Smooth muscle cell (in vitro differentiated cells): ENCODE measurements at regions not wholly inside any gene's neighbourhood (a gene's known extent, or its start where the extent isn't known, plus 50 kb on each side); places are given as distances from the start of the nearest gene placed in this dataset.

Experiments
- DNase-seq: peaks from one replicate; lab custom pipeline; 2025; ENCODE audit not compliant: unreplicated experiment; lab: John Stamatoyannopoulos, UW
- H2AFZ ChIP-seq: fragments of 200-600 bp; sonication (generic); 2 replicates; pipeline ENCODE4 v1.6.0; 2016; ENCODE audit warnings: antibody characterized with exemption, low read depth, mild to moderate bottlenecking
- H3F3A ChIP-seq: fragments of 200-600 bp; sonication (generic); 2 replicates; pipeline ENCODE4 v1.6.0; 2017; ENCODE audit warnings: antibody characterized with exemption, low read depth
- H3K27ac ChIP-seq: fragments of 200-600 bp; sonication (generic); 2 replicates; pipeline ENCODE4 v1.5.1; 2016; ENCODE audit warnings: low read depth, mild to moderate bottlenecking
- H3K27me3 ChIP-seq: fragments of 200-600 bp; sonication (generic); 2 replicates; pipeline ENCODE4 v1.6.1; 2016; ENCODE audit warnings: low read depth, mild to moderate bottlenecking
- H3K36me3 ChIP-seq: fragments of 200-600 bp; sonication (generic); 2 replicates; pipeline ENCODE4 v1.5.1; 2016; ENCODE audit warnings: low read depth
- H3K4me1 ChIP-seq: fragments of 200-600 bp; sonication (generic); 2 replicates; pipeline ENCODE4 v1.5.1; 2016; ENCODE audit warnings: low read depth
- H3K4me2 ChIP-seq: fragments of 200-600 bp; sonication (generic); 2 replicates; pipeline ENCODE4 v1.6.0; 2016; ENCODE audit warnings: mild to moderate bottlenecking
- H3K4me3 ChIP-seq: fragments of 200-600 bp; sonication (generic); 2 replicates; pipeline ENCODE4 v1.5.1; 2016; ENCODE audit warnings: mild to moderate bottlenecking
- H3K79me2 ChIP-seq: fragments of 200-600 bp; sonication (generic); 2 replicates; pipeline ENCODE4 v1.6.0; 2016; ENCODE audit warnings: low read depth, mild to moderate bottlenecking
- H3K9ac ChIP-seq: fragments of 200-600 bp; sonication (generic); 2 replicates; pipeline ENCODE4 v1.6.0; 2016; ENCODE audit warnings: low read depth
- H3K9me3 ChIP-seq: fragments of 200-600 bp; sonication (generic); replicated peaks from 2 replicates; pipeline ENCODE4 v1.5.1; 2016; ENCODE audit warnings: low read depth
- H4K20me1 ChIP-seq: fragments of 200-600 bp; sonication (generic); 2 replicates; pipeline ENCODE4 v1.6.0; 2016; ENCODE audit warnings: low read depth
- WGBS: methylation state at CpG from one replicate; pipeline ENCODE4 v1.1.7; 2016; ENCODE audit warnings: low lambda C conversion rate; 5-methylcytosine and 5-hydroxymethylcytosine counted together
- TF ChIP-seq, protein P1 (sequence below): fragments of 200-600 bp; sonication (generic); IDR thresholded peaks from 2 replicates; pipeline ENCODE4 v1.5.1; 2017; ENCODE audit warnings: borderline replicate concordance, mild to moderate bottlenecking, antibody characterized with exemption; ENCODE audit not compliant: insufficient read depth, poor library complexity, severe bottlenecking

DNA sequence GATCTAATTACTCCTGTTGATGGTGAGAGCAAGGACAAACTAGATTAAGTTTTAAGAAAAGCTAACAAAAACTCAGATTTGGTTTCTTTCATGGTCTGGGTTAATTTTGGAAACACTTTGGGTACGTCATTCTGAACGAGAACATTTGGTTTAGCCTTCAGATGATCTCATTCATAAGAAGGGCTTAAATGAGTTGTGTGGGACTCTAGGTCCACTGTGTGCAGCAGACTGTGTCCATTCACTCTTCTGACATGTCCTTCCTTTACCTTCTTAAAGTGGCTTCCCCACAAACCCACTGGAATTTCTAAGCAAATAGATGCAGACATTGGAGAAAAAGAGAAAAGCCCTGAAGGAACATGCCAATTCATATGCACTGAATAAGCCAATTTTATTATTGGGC lies 96.8 kb downstream of the FBXO4 start:
- TF ChIP-seq, protein P1, sequence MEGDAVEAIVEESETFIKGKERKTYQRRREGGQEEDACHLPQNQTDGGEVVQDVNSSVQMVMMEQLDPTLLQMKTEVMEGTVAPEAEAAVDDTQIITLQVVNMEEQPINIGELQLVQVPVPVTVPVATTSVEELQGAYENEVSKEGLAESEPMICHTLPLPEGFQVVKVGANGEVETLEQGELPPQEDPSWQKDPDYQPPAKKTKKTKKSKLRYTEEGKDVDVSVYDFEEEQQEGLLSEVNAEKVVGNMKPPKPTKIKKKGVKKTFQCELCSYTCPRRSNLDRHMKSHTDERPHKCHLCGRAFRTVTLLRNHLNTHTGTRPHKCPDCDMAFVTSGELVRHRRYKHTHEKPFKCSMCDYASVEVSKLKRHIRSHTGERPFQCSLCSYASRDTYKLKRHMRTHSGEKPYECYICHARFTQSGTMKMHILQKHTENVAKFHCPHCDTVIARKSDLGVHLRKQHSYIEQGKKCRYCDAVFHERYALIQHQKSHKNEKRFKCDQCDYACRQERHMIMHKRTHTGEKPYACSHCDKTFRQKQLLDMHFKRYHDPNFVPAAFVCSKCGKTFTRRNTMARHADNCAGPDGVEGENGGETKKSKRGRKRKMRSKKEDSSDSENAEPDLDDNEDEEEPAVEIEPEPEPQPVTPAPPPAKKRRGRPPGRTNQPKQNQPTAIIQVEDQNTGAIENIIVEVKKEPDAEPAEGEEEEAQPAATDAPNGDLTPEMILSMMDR, result no peak
- Histone ChIP-seq H2AFZ (peak overlapping the region; percentile 39), H3K4me3 (no peak overlapping the region), H3K4me2 (peak overlapping the region; percentile 51), H4K20me1 (no peaks in the 10 kb centered on the region), H3K9me3 (no peaks in the 10 kb centered on the region), H3K4me1 (no peaks in the 10 kb centered on the region), H3K79me2 (no peaks in the 10 kb centered on the region), H3K27me3 (no peaks in the 10 kb centered on the region), H3F3A (no peaks in the 10 kb centered on the region), H3K27ac (peak overlapping the region; percentile 74), H3K9ac (no peak overlapping the region), H3K36me3 (no peaks in the 10 kb centered on the region)
- WGBS, result 57% methylated on average over 2 of the region's 2 CpGs
- no peak for DNase-seq

DNA sequence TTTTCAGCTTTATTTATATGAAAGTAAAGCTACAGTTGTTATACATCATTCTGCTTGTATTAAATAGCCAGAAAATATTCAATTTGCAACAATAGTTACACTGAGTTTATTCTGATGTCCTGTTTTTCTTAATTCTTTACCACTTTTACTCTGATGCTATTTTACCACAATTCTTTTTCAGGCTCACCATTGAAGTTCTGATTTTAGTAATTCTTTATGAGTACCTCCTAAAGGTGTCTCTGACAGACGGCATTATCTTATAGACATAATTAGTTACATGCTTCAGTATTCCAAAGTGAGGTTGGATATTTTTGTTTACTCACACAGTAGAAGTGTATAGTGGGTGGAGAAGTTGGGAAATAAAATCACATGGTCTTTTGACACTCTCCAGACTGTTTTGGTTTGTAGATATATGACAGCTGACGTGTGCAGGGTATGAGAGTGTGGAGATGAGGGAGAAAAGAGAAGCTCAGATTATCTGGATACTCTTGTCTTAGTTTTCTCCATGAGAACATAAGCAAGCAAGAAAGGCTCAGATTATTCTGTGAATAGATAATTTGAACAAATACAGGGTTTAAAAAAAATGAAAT lies 97.4 kb downstream of the FBXO4 start:
- no peak for DNase-seq
- Histone ChIP-seq H3K4me3 (no peak overlapping the region), H3K4me1 (no peaks in the 10 kb centered on the region), H3K9me3 (no peaks in the 10 kb centered on the region), H3K27ac (no peak overlapping the region), H3F3A (no peaks in the 10 kb centered on the region), H4K20me1 (no peaks in the 10 kb centered on the region), H3K4me2 (peak overlapping the region; percentile 51), H3K79me2 (no peaks in the 10 kb centered on the region), H3K9ac (no peak overlapping the region), H3K36me3 (no peaks in the 10 kb centered on the region), H2AFZ (no peak overlapping the region), H3K27me3 (no peaks in the 10 kb centered on the region)
- 54% methylated on average over 2 of the region's 2 CpGs for WGBS
- TF ChIP-seq, protein P1, result no peak

DNA sequence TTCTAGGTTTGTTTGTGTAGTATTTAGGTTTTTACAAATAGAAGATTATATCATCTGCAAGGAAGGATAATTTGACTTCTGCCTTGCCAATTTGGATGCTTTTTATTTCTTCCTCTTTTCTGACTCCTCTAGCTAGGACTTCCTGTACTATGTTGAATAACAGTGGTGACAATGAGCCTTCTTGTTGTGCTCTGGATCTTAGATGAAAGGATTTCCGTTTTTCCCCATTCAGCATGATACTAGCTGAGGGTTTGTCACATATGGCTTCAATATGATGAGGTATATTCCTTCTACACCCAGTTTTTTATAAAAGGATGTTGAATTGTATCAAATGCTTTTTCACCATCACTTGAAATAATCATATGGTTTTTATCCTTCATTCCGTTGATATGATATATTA lies 101.4 kb downstream of the FBXO4 start:
- H3K79me2 ChIP-seq, result no peaks in the 10 kb centered on the region
- no peaks in the 10 kb centered on the region for H3K36me3 ChIP-seq
- H4K20me1 ChIP-seq, result no peaks in the 10 kb centered on the region
- H3K27ac ChIP-seq, result no peak overlapping the region
- H3K4me3 ChIP-seq, result no peak overlapping the region
- H3K9me3 ChIP-seq, result no peaks in the 10 kb centered on the region
- H2AFZ ChIP-seq, result no peak overlapping the region
- no peak for DNase-seq
- H3K9ac ChIP-seq, result no peak overlapping the region
- TF ChIP-seq, protein P1, result no peak
- H3K4me2 ChIP-seq, result no peak overlapping the region
- no peaks in the 10 kb centered on the region for H3F3A ChIP-seq
- H3K27me3 ChIP-seq, result no peaks in the 10 kb centered on the region
- 79% methylated on average over 2 of the region's 2 CpGs for WGBS
- H3K4me1 ChIP-seq, result no peaks in the 10 kb centered on the region

DNA sequence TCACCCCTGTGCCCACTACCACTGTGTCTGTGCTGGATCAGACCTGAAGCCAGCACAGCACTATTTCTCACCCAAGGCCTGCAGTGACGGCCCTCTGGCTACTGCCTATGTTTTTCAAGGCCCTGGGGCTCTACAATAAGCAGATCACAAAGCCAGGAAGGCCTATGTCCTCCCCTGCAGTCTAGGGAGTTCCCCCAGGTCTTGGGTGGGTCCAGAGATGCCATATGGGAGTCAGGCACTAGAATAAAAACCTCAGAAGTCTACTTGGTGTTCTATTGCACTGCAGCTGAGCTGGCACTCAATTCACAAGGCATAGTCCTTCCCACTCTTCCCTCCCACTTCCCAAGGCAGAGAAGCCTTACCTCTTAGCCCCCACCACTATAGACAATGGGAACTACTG lies 107.1 kb downstream of the FBXO4 start:
- no peak overlapping the region for H2AFZ ChIP-seq
- H3K9ac ChIP-seq, result no peak overlapping the region
- no peaks in the 10 kb centered on the region for H3K79me2 ChIP-seq
- no peaks in the 10 kb centered on the region for H3K36me3 ChIP-seq
- H3K27me3 ChIP-seq, result no peaks in the 10 kb centered on the region
- H3K4me3 ChIP-seq, result no peak overlapping the region
- TF ChIP-seq, protein P1, result no peak
- no peak overlapping the region for H3K27ac ChIP-seq
- H3K4me2 ChIP-seq, result no peak overlapping the region
- DNase-seq, result no peak
- no peaks in the 10 kb centered on the region for H3K9me3 ChIP-seq
- WGBS, result 93% methylated on average over 1 of the region's 1 CpG
- H3F3A ChIP-seq, result no peaks in the 10 kb centered on the region
- H4K20me1 ChIP-seq, result no peaks in the 10 kb centered on the region
- no peaks in the 10 kb centered on the region for H3K4me1 ChIP-seq
